HepG2 (cell line): ENCODE measurements at regions not wholly inside any gene's neighbourhood (a gene's known extent, or its start where the extent isn't known, plus 50 kb on each side); places are given as distances from the start of the nearest gene placed in this dataset.

Experiments used
- ATAC-seq: fragments of 200-7000 bp; cut with Tn5 transposase; 3 replicates; pipeline ENCODE4 v1.9.1; 2020; ENCODE audit warnings: mild to moderate bottlenecking, moderate library complexity
- BruUV-seq: library from RNA; stranded (reverse); fragments of 400-500 nt; replicated peaks from 2 replicates; lab custom pipeline; 2021; lab: Mats Ljungman, UMichigan
- CTCF ChIA-PET: fragments of 300-600 bp; formaldehyde crosslinking; extraction: SDS; loops from one replicate; lab custom pipeline; 2021; ENCODE audit warnings: low total read pairs, inconsistent platforms, low intra/inter-chr PET ratio; lab: Yijun Ruan, JAX
- POLR2A ChIA-PET: fragments of 350-600 bp; sonication (Branson Sonifier 250); formaldehyde crosslinking; loops from one replicate; lab custom pipeline; 2020; ENCODE audit warnings: antibody characterized with exemption, inconsistent platforms; lab: Yijun Ruan, JAX
- DNase-seq: peaks from one replicate; pipeline ENCODE4 v3.0.0-alpha.2; 2015; ENCODE audit warnings: low spot score
- FAIRE-seq: peaks from 3 replicates; lab custom pipeline; 2011; peaks lifted over from hg19 to GRCh38; lab: Jason Lieb, UNC
- H2AFZ ChIP-seq: one replicate; pipeline ENCODE4 v1.6.1; 2011; ENCODE audit warnings: low read length, inconsistent platforms
- H3K27ac ChIP-seq: fragments of 300-600 bp; 3 replicates; pipeline ENCODE4 v1.8.0; 2011; ENCODE audit warnings: mixed run types, mild to moderate bottlenecking, mixed read lengths, low read length, inconsistent platforms; ENCODE audit not compliant: insufficient read depth; ENCODE audit errors: extremely low read length
- H3K27me3 ChIP-seq, 2 experiments: fragments of 200-600 bp in 1 of 2; 2 replicates in 1 of 2; 3 replicates in 1 of 2; pipeline versions ENCODE4 v1.6.0 to v1.8.0; 2011; ENCODE audit warnings: low read length in 2 of 2, mild to moderate bottlenecking in 2 of 2, moderate library complexity in 2 of 2, inconsistent platforms in 1 of 2; ENCODE audit not compliant: insufficient read depth in 2 of 2, control insufficient read depth in 1 of 2
- H3K36me3 ChIP-seq, 2 experiments: fragments of 200-600 bp in 1 of 2; replicated peaks in 1 of 2; 2 replicates in 1 of 2; 3 replicates in 1 of 2; pipeline versions ENCODE4 v1.5.1 to v1.8.0; 2011; ENCODE audit warnings: low read length in 2 of 2, inconsistent platforms in 1 of 2; ENCODE audit not compliant: insufficient read depth in 2 of 2, control insufficient read depth in 1 of 2
- H3K4me1 ChIP-seq: 2 replicates; pipeline ENCODE4 v1.5.1; 2012; ENCODE audit warnings: low read length, inconsistent platforms; ENCODE audit not compliant: insufficient read depth
- H3K4me2 ChIP-seq: 2 replicates; pipeline ENCODE4 v1.6.0; 2011; ENCODE audit warnings: low read depth, low read length, inconsistent platforms
- H3K4me3 ChIP-seq, 3 experiments: fragments of 200-600 bp in 1 of 3; sonication (generic), shearing (Covaris generic) in 1 of 3; replicated peaks in 1 of 3; 2 replicates each; pipeline ENCODE4 v1.5.1; 2011 to 2016; ENCODE audit warnings: low read length in 3 of 3, inconsistent platforms in 2 of 3, low read depth in 2 of 3, mild to moderate bottlenecking in 2 of 3, control low read depth in 1 of 3, mixed read lengths in 1 of 3; ENCODE audit not compliant: insufficient read depth in 1 of 3
- H3K79me2 ChIP-seq: one replicate; pipeline ENCODE4 v1.6.1; 2011; ENCODE audit warnings: low read length, inconsistent platforms; ENCODE audit not compliant: insufficient read depth
- H3K9ac ChIP-seq: 2 replicates; pipeline ENCODE4 v1.6.0; 2011; ENCODE audit warnings: mild to moderate bottlenecking, low read depth, low read length, inconsistent platforms; ENCODE audit not compliant: insufficient read depth
- H3K9me3 ChIP-seq: 2 replicates; pipeline ENCODE4 v1.5.1; 2012; ENCODE audit warnings: mild to moderate bottlenecking, low read length
- H4K20me1 ChIP-seq: 2 replicates; pipeline ENCODE4 v1.6.0; 2011; ENCODE audit warnings: inconsistent platforms, mild to moderate bottlenecking, low read length, moderate library complexity; ENCODE audit not compliant: insufficient read depth
- ARNTL ChIP-seq: sonication (generic); formaldehyde crosslinking; IDR thresholded peaks from 2 replicates; pipeline ENCODE4 v1.4.0; 2020; ENCODE audit warnings: mild to moderate bottlenecking, missing genetic modification reagents
- ETV5 ChIP-seq: IDR thresholded peaks from 2 replicates; pipeline ENCODE4 v1.6.1; 2018; ENCODE audit warnings: missing biosample characterization, missing genetic modification reagents, inconsistent platforms, borderline replicate concordance
- HMGA1 ChIP-seq: sonication (generic); formaldehyde crosslinking; conservative IDR thresholded peaks from 2 replicates; pipeline ENCODE4 v1.4.0; 2020; ENCODE audit warnings: missing genetic modification reagents
- KAT8 ChIP-seq: IDR thresholded peaks from 2 replicates; pipeline ENCODE4 v1.6.1; 2016; ENCODE audit warnings: missing genetic modification reagents, missing compliant biosample characterization
- MIXL1 ChIP-seq: IDR thresholded peaks from 2 replicates; pipeline ENCODE4 v1.6.1; 2016
- MTF1 ChIP-seq: sonication (generic); formaldehyde crosslinking; IDR thresholded peaks from 2 replicates; pipeline ENCODE4 v1.5.0; 2020; ENCODE audit warnings: missing genetic modification reagents
- SMARCE1 ChIP-seq: fragments of 450-650 bp; IDR thresholded peaks from 2 replicates; pipeline ENCODE4 v1.6.1; 2017; ENCODE audit warnings: borderline replicate concordance
- TAF15 ChIP-seq: fragments of 200-400 bp; formaldehyde crosslinking; IDR thresholded peaks from one replicate; pipeline ENCODE4 v1.6.1; 2018; ENCODE audit warnings: mild to moderate bottlenecking, low read depth, low read length; ENCODE audit not compliant: poor library complexity, severe bottlenecking
- ZBTB14 ChIP-seq: sonication (generic); formaldehyde crosslinking; IDR thresholded peaks from 2 replicates; pipeline ENCODE4 v1.4.0; 2020; ENCODE audit warnings: missing genetic modification reagents
- ZBTB39 ChIP-seq: sonication (generic); formaldehyde crosslinking; IDR thresholded peaks from 2 replicates; pipeline ENCODE4 v1.5.0; 2020; ENCODE audit warnings: missing genetic modification reagents
- ZBTB8A ChIP-seq: sonication (generic); formaldehyde crosslinking; IDR thresholded peaks from 2 replicates; pipeline ENCODE4 v1.4.0; 2020; ENCODE audit warnings: mild to moderate bottlenecking, low read depth, missing genetic modification reagents, borderline replicate concordance
- ZFP62 ChIP-seq: sonication (generic); formaldehyde crosslinking; IDR thresholded peaks from 2 replicates; pipeline ENCODE4 v1.4.0; 2020; ENCODE audit warnings: missing genetic modification reagents
- ZXDC ChIP-seq: sonication (generic); formaldehyde crosslinking; IDR thresholded peaks from 2 replicates; pipeline ENCODE4 v1.5.0; 2020; ENCODE audit warnings: mild to moderate bottlenecking, missing genetic modification reagents
- WGBS: methylation state at CpG from one replicate; pipeline ENCODE4 v1.1.6; 2017; ENCODE audit warnings: low lambda C conversion rate; 5-methylcytosine and 5-hydroxymethylcytosine counted together
- in situ Hi-C: cut with HindIII; loops from 2 replicates; pipeline ENCODE4 v1.10.0; 2017; ENCODE audit warnings: low pct_unique_long_range_greater_than_20kb; ENCODE audit not compliant: extremely low pct_ligation_motif_present
- intact Hi-C: fragments of 100-400 bp; cut with micrococcal nuclease; formaldehyde crosslinking; loops from one replicate; pipeline ENCODE4 v1.10.0; 2022; ENCODE audit not compliant: unreplicated experiment
- TF ChIP-seq, protein P1 (sequence below): sonication (generic); IDR thresholded peaks from 2 replicates; pipeline ENCODE4 v1.6.1; 2016; ENCODE audit warnings: low read depth, borderline replicate concordance
- TF ChIP-seq, protein P2 (sequence below): sonication (generic); formaldehyde crosslinking; IDR thresholded peaks from 2 replicates; pipeline ENCODE4 v1.8.1; 2023; ENCODE audit warnings: mild to moderate bottlenecking, inconsistent platforms, moderate library complexity, missing genetic modification reagents, borderline replicate concordance
- TF ChIP-seq, protein P3 (sequence below): conservative IDR thresholded peaks from 2 replicates; pipeline ENCODE4 v1.6.1; 2018; ENCODE audit warnings: missing genetic modification reagents

DNA sequence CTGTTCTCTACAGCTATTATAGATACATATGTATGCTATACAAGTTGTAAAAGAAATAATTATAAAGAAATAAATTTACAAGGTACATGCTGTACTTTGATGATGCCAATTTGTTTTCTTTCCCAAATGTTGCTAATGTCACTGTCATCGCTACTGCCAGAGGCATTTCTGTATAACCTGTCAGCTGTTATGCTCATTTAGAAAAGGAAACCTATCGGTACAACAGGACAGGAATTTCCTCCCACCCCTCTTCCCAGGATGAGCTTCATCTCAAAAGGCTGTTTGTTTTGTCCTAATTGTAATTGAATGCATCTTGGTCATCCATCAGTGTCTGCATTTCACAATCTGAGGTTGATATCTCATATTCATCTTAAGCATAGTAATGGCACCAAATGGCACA lies 975.7 kb downstream of the TTLL7 start:
- Histone ChIP-seq H3K4me1 (no peaks in the 10 kb centered on the region), H3K36me3 (no peaks in the 10 kb centered on the region), H3K27me3 (no peaks in the 10 kb centered on the region), H3K4me3 (no peak overlapping the region), H2AFZ (no peak overlapping the region), H3K4me2 (no peak overlapping the region), H3K79me2 (no peaks in the 10 kb centered on the region), H4K20me1 (no peaks in the 10 kb centered on the region), H3K9me3 (peaks cover 85% of the 10 kb centered on the region), H3K9ac (no peak overlapping the region), H3K27ac (no peak overlapping the region)
- CTCF ChIA-PET = no interaction called here
- DNase-seq = no peak
- no peak for ATAC-seq
- in situ Hi-C loops = no loop called here
- BruUV-seq = no TSS peak
- 37% methylated on average over 2 of the region's 2 CpGs for WGBS
- no peak for FAIRE-seq
- intact Hi-C loops = no loop called here
- POLR2A ChIA-PET = no interaction called here
- TF ChIP-seq, protein P1, sequence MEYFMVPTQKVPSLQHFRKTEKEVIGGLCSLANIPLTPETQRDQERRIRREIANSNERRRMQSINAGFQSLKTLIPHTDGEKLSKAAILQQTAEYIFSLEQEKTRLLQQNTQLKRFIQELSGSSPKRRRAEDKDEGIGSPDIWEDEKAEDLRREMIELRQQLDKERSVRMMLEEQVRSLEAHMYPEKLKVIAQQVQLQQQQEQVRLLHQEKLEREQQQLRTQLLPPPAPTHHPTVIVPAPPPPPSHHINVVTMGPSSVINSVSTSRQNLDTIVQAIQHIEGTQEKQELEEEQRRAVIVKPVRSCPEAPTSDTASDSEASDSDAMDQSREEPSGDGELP = no peak
- no peak for TF ChIP-seq MIXL1 (CRISPR knock-in tag)
- no peak for TF ChIP-seq ZBTB8A (CRISPR knock-in tag)
- no peak for TF ChIP-seq ARNTL
- no peak for TF ChIP-seq SMARCE1
- TF ChIP-seq ZXDC (CRISPR knock-in tag) = no peak
- TF ChIP-seq ZBTB14 = no peak
- no peak for TF ChIP-seq TAF15
- TF ChIP-seq MTF1 = no peak
- TF ChIP-seq, protein P2, sequence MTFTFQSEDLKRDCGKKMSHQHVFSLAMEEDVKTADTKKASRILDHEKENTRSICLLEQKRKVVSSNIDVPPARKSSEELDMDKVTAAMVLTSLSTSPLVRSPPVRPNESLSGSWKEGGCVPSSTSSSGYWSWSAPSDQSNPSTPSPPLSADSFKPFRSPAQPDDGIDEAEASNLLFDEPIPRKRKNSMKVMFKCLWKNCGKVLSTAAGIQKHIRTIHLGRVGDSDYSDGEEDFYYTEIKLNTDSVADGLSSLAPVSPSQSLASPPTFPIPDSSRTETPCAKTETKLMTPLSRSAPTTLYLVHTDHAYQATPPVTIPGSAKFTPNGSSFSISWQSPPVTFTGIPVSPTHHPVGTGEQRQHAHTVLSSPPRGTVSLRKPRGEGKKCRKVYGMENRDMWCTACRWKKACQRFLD (CRISPR knock-in tag) = no peak
- TF ChIP-seq, protein P3, sequence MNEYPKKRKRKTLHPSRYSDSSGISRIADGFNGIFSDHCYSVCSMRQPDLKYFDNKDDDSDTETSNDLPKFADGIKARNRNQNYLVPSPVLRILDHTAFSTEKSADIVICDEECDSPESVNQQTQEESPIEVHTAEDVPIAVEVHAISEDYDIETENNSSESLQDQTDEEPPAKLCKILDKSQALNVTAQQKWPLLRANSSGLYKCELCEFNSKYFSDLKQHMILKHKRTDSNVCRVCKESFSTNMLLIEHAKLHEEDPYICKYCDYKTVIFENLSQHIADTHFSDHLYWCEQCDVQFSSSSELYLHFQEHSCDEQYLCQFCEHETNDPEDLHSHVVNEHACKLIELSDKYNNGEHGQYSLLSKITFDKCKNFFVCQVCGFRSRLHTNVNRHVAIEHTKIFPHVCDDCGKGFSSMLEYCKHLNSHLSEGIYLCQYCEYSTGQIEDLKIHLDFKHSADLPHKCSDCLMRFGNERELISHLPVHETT = no peak
- TF ChIP-seq KAT8 (CRISPR knock-in tag) = no peak
- TF ChIP-seq ZFP62 = no peak
- TF ChIP-seq ETV5 (CRISPR knock-in tag) = no peak
- TF ChIP-seq HMGA1 (CRISPR knock-in tag) = no peak
- TF ChIP-seq ZBTB39 = no peak
